GM21825 (cell line): ENCODE measurements at regions not wholly inside any gene's neighbourhood (a gene's known extent, or its start where the extent isn't known, plus 50 kb on each side); places are given as distances from the start of the nearest gene placed in this dataset.

Experiments
- ATAC-seq: cut with Tn5 transposase; IDR thresholded peaks from one replicate; pipeline ENCODE4 v1.9.1; 2021; ENCODE audit warnings: mild to moderate bottlenecking, moderate library complexity; ENCODE audit not compliant: unreplicated experiment

DNA sequence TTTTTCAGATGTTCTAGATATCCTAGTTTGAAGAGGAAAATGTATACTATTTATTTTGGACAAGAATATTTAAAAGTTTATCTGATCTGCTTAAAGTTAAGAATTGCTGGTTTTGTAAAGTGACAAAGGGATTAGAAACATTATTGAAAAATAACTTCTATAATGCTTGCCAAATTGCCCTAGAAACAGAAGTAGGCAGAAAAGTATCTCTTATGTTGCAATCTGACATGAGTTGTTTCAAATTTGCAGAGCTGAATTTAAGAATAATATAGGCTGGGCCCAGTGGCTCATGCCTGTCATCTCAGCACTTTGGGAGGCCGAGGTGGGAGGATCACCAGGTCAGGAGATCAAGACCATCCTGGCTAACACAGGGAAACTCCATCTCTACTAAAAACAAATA lies 777.1 kb downstream of the LIG4 start:
- no peak for ATAC-seq

DNA sequence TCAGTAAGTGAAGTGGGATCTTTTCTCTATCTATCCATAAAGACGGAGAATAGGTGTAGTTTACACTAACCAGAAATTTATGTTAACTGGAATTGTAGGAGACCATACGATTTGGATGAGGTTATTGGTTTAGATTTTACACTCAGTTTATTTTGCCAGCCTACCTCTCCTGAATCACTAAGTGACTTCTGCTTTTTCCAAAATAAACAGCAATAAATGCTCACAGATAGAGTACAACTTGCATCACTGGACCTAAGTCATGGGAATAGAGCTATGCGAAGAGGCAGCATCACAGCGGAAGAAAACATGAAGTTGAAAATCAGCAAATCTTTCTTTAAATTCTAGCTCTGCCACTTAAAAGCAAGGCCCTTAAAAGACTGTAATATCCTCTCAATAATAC lies 781.0 kb downstream of the LIG4 start:
- ATAC-seq: no peak

DNA sequence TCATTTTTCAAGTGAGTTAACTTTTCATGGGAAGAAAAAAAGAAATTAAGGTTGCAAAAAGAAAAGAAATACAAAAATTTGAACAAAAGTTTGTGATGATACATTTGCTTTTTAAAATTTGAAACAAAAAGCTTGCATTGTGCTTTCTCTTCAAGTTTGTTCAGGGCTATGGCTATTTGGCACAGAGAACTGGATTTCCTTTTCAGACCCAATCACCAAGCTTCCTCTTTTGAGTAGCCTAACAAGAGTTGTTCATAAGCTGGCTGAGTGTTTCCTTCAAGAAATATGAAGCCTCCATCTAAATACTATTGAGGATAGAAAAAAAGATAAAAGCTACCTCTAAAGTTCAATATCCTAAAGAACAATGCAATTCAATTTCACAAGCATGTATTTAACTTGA lies 787.8 kb downstream of the LIG4 start:
- no peak for ATAC-seq

DNA sequence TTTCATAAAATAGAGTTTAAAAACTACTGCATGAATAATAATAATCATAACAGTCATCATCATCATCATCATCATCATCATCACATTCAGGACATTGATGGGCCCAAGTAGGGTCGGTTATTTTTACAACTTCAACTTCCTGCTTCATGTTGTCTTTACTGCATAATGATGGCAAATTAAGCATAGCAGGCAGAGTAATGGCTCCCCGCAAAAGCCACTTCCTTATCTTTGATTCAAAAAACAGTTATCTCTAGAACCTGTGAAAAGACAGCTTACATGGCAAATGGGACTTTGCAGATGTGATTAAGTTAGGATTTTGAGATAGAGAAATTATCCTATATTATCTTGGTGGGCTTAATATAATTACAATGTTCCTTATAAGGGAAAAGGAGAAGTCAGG lies 792.9 kb downstream of the LIG4 start:
- ATAC-seq: no peak

DNA sequence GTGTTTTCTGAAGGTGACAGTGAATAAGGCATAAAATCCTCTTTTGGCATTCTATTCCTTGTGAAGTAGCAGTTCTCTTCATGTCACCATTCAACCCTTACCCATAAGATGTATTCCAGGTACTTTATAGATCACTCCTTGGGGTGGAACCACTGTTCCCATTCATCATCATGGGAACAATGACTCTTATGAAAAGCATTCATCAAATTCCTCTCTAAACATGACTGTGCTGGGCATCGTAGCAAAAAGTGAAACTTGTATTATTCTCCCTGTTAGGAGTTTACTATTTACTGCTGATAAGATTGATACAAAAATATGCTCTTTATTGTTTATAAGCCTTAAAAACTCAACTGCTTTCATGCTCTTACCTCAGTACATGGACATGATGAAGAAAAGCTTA lies 793.4 kb downstream of the LIG4 start:
- no peak for ATAC-seq

DNA sequence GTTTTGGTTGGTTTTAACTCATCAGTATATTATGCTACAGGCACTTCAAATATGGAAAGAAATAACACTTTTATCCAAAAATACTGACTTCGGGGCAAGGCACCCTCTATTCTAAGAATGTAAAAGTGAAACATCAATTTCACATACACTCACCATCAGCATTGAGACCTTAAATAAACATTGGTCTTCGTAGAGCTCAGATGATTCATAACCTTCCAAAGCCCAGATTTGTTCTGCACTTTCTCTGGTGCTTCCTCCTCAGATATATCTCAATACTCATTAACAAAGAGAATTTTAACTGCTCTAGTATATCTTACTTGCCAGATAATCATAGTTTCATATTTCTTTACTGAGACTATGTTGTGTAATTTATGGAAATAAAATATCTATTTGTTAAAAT lies 794.3 kb downstream of the LIG4 start:
- no peak for ATAC-seq

DNA sequence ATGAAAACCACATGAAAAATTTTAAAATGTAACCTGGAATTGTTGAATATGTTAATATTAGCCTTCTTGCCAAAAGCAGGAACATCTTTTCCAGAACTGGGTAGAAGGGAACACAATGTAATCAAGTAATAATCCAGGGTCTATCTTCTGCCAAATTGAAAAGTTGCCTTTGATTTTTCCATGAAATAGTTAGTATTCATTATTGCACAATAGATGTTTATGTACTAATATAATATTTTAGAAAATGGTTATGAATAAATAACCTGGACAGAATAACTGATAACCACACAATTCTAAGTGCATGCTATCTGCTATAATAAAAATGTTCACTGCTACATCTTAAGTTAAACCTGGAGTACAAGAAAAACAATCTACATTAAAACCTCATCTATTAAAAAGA lies 802.3 kb downstream of the LIG4 start:
- no peak for ATAC-seq

DNA sequence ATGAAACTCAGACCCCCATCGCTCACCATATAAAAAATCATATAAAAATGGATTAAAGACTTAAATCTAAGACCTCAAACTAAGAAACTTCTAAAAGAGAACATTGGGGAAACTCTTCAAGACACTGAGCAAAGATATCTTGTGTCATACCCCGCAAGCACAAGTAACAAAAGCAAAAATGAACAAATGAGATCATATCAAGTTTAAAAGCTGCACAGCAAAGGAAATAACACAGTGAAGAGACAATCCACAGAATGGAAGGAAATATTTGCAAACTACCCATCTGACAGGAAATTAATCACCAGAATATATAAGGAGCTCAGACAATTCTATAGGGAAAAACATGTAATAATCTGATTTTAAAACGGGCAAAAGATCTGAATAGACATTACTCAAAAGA lies 808.3 kb downstream of the LIG4 start:
- ATAC-seq: no peak

DNA sequence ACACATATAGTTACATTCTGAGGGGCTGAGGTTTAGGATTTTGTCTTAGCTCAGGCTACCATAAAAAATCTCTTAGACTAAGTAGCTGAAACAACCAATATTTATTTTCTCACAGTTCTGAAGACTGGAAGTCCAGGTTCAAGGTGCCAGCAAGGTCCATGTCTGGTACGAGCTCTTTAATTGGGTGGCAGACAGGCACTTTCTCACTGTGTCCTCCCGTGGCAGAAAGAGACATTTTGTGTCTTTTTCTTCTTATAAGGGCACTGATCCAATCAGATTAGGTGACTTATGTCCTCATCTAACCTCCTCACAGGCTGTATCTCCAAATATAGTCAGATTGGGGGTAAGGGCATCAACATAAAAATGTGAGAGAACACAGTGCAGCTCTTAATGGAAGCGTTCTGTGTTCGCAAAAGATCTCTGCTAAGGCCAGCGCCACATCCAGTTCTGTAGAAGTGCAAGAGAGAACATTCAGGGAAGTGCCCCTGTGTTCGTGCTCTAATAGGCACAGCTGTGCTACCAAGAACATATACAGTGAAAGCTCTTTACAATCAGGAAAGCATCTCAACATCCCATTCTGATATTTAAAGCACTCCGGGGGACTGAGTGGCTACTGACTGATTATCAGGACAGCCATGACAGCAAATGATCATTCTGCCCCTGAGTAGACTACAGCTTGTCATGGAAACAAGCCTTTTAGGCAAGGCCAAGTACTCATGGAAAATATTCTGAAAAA lies 819.2 kb downstream of the LIG4 start:
- no peak for ATAC-seq

DNA sequence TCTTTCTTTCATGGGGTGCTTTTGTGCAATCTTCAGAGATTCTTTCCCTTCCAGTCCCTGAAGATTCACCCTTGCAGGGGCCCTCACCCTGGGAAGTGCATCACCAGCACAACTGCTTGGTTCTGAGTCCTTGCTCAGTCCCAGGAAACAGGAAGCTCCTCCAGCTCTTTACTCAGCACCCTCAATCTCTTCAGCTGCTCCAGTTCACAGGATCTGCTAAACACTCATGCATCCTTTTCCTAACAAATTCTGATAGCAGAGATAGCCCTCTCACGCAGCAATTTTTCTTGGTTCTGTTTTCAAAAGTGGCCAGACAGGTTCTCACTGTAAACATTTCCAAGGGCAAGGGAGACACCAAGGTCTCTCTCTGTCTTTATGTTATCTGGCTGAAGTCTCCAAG lies 823.1 kb downstream of the LIG4 start:
- ATAC-seq: no peak

DNA sequence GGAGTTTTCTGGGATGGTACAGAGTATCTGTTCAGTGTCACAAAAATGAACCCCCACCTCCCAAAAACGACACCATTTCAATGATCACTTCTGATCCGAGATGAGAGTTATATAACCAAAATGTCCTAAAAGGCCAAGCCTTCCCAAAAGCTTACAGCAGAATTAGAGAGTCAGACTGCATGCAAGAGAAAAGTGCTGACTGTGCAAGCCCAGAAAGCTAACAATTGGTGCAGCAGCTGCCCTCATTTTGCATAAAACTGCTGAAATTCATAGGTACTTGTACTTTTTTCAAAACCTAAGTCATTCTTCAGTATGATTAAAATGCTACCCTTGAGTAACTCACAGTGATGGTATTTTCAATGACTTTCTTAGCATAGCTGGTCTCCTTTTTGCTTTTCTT lies 819.6 kb upstream of the ARGLU1 start:
- ATAC-seq: no peak

DNA sequence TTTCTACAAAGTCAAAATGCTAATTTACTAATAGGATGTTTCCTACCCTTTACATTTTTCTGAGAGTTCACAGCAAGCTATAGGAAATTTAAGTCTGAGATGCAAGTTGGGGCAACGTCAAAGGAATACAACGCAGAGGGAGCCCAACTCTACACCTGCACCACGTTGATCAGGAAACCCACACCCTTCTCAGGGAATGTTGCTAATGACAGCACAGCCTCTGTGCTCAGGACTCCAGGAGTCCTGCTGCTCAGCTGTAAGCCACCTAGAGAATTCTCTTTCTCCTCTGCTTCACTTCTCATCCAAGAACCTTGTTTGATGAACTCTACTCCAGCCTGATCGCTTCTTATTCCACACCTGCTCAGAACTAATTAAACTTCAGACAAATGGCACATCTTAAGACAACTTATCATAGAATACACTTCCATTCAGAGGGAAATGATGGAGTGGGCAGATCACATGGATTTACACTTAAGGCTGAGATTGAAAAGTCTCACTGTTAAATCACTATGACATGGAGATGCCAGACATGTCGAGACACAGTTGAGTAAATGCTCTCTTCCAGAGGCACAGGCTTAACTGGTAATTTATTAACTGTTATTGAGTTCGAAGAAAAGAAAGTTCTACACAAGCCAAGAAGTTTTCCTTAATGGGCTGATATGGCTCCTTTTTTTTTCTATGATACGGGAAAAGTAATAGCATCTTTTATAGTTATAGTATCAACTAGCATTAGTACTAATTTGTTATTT lies 811.6 kb upstream of the ARGLU1 start:
- no peak for ATAC-seq

DNA sequence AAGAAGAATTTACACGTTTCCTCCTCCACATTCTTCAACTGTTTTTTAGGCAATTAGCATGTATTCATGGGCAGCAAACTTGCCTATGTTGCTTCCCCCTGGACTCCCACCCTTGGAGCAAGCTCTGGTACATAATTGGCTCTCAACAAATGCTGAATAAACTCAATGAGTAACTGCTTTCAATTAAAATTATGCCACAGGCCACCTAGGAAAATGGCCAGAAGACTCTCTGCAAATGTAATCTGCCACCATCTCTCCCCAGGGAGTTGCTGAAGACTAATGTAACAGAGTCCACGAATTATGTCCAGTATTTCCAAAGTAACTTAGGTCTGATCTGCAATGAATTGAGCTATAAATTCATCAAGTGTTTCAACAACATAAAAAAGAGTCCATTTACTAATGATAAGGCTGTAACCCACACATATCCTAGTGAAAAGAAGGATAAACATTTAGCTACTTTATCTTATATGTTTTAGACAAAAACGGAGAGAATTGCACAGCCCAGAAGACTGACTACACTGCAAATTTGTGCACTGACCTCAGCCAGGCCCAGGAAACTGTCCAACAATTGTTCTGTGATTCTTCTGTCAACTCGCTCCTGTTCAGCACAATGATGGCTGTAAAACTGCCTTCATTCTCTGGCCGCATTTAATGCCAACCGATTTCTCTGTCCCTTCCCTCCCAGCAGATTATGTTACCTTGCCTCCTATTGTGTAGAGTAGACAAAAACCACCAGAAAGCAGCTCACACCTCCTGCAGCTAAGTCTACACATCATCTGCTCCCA lies 808.6 kb upstream of the ARGLU1 start:
- ATAC-seq: no peak

DNA sequence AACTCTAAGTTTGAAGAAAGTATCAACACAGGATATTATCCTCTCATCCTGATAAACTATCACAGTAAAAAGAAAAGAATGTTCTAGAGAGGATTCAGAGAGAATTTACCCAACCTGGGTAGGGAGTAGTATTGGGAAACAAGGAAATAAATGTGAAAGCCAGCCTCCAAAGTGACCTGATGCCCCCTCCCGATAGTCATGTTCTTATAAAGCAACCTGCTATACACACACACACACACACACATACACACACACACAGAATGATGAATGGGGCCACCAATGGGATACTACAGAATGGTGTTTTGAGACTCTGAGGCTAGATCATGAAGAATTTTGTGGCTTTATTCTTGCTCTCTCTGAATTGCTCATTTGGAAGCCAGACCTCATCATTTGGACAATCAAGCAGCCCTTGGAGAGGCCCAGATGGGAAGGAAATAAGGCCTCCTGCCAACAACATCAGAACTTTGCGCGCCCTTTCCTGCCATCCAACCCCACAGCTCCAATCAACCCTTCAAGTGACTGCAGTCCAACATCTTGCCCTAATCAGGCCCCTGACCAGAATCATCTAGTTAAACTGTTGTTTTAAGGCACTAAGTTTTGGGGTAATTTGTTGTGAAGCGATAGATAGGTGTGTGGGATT lies 807.9 kb upstream of the ARGLU1 start:
- ATAC-seq: no peak

DNA sequence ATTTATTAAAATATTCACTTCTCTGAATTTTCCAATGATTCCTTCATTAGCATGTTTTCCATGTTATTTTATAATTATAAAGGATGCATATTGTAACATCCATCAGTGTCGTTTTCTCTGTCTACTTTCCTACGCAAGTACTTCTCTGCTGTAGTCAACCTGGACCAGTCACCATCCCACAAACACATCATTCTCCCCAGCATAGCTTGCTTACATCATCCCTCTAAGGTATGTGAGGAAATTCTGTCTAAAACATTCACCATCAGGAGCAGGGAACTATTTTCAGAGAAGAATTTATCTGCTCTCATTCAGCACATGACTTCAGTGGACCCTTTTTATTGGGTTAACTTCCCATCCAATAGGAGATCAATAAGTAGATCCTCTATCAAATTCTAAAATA lies 806.1 kb upstream of the ARGLU1 start:
- no peak for ATAC-seq

DNA sequence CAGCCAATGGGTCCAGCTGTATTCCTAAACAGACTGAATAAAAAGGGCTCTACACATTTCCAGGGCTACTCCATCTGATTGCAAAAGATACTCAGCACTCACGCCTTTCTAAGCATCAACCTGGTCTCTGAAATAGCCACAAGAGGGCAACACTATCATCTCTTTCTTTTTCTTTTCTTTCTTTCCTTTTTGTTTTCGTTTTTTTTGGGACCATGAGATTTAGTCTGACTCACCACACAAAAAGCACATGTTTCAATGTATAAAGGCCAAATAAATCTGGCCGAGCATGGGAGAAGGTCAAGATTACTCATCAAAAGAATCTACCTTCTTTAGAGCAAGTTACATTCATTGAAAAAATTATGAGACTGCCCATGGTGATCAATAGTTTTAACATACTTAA lies 805.6 kb upstream of the ARGLU1 start:
- ATAC-seq: no peak

DNA sequence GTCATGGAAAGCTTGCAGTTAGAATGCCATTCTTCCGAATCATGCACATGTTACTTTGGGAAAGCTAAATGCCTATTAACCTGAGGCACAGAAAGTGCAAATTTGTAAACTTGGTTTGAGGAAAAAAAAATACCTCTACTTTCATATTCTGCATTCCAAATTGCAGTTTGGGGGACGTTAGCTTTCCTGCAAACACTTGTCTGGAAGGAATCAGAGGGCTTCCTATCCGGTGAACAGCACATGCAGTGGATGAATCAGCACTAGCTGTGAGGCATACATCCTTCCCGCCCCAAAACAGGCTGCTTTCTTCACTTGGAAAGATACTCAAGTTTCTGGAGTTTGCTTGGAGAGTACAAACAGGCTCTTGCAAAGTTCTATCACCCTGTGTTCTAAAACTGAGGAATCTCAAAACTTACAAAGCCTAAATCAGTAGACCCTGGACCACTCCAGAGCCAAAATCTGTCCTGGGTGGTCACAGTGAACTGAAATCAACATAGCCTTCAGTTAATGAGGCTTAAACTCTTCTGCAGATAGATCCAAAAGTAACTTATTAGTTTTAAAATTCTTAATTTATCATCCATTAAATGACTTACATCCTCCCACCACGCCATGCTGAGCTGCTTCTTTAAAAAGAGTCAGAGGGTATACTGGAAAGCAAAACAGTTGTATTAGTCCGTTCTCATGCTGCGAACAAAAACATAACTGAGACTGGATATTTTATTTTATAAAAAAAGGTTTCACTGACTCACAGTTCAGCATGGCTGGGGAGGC lies 802.3 kb upstream of the ARGLU1 start:
- ATAC-seq: no peak

DNA sequence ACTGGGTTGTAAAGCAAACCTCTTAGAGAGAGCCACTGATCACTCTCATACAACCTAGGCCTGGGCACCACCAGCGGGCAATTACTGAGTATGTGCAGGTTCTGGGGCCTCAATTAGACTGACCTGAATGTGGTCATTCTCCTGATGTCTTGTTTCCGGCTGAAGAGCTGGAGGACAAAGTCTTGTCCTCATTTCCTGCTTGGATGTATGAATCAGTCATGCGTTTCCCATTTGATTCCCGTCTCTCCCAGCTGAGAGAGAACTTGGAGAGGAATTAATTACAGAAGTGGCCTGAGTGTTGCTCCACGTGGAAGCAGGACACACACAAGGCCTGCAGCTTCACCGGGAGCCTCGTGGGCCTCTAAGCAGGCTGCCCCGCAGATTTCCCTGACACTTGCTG lies 799.3 kb upstream of the ARGLU1 start:
- ATAC-seq: no peak

DNA sequence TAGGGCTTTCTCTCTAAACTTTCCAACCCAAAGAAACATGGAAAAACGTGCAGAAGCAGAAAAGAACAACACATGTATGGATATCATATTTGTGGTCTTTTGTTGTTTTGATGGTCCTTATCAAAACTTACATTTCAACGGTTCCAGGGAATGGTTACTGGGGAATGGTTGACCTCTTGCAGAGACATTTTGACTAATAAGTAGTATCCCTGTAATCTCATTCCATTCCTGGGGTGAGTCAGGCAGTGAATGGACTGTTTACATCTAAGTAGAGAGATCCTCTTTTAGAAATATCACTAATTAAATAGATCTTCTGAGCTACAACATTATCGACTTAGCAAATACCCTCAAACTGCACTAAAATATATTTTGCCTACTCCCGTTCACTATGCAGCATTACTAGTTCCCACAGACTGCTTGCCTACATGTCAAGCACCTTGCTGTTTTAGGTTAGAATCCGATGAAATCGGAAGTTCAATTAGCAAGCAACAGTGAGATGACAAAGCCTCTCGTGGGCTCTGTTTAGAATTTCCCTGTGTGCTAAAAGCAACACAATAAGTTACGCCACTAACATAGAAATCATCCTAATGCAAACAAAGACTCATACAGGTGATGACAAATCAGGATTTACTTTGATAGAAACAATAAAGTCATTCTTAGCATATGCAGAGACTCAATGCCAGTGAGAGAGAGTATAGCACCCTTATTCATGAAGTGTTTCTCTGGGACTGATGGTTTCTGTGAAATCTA lies 797.7 kb upstream of the ARGLU1 start:
- ATAC-seq: no peak

DNA sequence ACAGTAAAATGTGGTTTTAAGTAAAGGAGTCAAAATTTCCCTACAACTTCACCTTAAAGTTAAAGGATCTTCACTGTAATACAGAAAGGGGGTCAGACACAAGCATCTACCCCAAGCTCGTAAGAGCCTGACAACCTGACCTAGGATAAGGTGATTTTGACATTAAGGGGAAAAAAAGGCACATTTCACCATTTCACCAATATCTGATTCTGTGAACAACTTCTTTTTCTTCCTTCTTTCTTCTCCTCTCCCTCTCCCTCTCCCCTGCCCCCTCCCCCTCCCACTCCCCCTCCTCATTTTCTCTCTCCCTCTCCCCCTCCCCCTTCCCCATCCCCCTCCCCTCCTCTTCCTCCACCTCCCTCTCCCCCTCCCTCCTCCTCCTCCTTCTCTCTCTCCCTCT lies 796.7 kb upstream of the ARGLU1 start:
- no peak for ATAC-seq
